MCF 10A (cell line): ENCODE measurements at regions not wholly inside any gene's neighbourhood (a gene's known extent, or its start where the extent isn't known, plus 50 kb on each side); places are given as distances from the start of the nearest gene placed in this dataset.

Source experiments
- BruUV-seq: library from RNA; stranded (reverse); fragments of 400-500 nt; replicated peaks from 2 replicates; lab custom pipeline; 2021; lab: Mats Ljungman, UMichigan
- CTCF ChIA-PET: fragments of 300-600 bp; sonication (Branson Sonifier 250); formaldehyde crosslinking; extraction: SDS; loops from one replicate; lab custom pipeline; 2021; ENCODE audit warnings: antibody characterized with exemption, inconsistent platforms; lab: Yijun Ruan, JAX
- POLR2A ChIA-PET: fragments of 300-600, 350-650 bp; sonication (Branson Sonifier 250); formaldehyde crosslinking; extraction: SDS; loops from one replicate; lab custom pipeline; 2020; ENCODE audit warnings: antibody characterized with exemption, inconsistent platforms; lab: Yijun Ruan, JAX
- DNase-seq: peaks from one replicate; pipeline ENCODE4 v3.0.0-alpha.2; 2018; ENCODE audit not compliant: unreplicated experiment
- H3K27ac Mint-ChIP-seq: one replicate; pipeline ENCODE4 v1.8.0; 2022; ENCODE audit warnings: mild to moderate bottlenecking, low read depth, mixed read lengths; ENCODE audit not compliant: unreplicated experiment
- H3K27me3 Mint-ChIP-seq: one replicate; pipeline ENCODE4 v1.8.0; 2022; ENCODE audit warnings: mixed read lengths; ENCODE audit not compliant: insufficient read depth, unreplicated experiment
- H3K36me3 Mint-ChIP-seq: one replicate; pipeline ENCODE4 v1.8.0; 2022; ENCODE audit warnings: mild to moderate bottlenecking, moderate library complexity, mixed read lengths; ENCODE audit not compliant: insufficient read depth, unreplicated experiment
- H3K4me1 Mint-ChIP-seq: one replicate; pipeline ENCODE4 v1.8.0; 2022; ENCODE audit warnings: mixed read lengths; ENCODE audit not compliant: insufficient read depth, unreplicated experiment
- H3K4me3 Mint-ChIP-seq: one replicate; pipeline ENCODE4 v1.8.0; 2022; ENCODE audit warnings: mild to moderate bottlenecking, moderate library complexity, mixed read lengths; ENCODE audit not compliant: unreplicated experiment
- H3K9me3 Mint-ChIP-seq: one replicate; pipeline ENCODE4 v1.8.0; 2022; ENCODE audit warnings: mixed read lengths; ENCODE audit not compliant: unreplicated experiment
- CTCF ChIP-seq: fragments of 200-600 bp; IDR thresholded peaks from one replicate; pipeline ENCODE4 v1.8.0; 2022; ENCODE audit warnings: antibody characterized with exemption, mild to moderate bottlenecking; ENCODE audit not compliant: unreplicated experiment
- intact Hi-C: fragments of 100-400 bp; cut with micrococcal nuclease; formaldehyde crosslinking; loops from 2 replicates; pipeline ENCODE4 v1.14.1; 2022

DNA sequence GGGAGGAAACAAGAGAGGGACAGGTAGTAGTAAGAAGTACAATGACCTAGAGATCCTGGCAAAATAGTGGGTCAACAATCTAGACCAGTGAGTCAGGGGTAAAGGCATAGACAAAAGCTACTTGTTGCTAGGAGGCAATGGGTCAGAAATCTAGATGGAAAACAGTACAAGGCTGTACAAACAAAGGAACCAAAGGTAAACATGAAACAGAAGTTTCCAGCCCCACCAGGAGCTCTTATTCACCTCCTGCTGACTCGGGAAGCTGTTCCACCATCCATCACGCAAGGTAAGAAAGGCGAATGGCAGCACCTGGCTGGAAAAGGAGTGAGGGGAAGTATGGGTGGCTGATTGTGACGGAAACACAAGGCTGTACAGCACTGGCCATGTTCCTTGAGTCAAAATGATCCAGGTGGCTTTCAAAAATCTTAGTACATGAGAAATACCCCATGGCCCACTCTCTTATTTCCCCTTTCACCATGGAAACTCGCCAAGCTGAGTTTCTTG is 70.5 kb upstream of the RAI14 start:
- peak; percentile 72 for DNase-seq
- intact Hi-C loops = no loop called here
- Mint-ChIP-seq H3K4me3 (no peak overlapping the region), H3K9me3 (no peaks in the 10 kb centered on the region), H3K4me1 (peaks cover 30% of the 10 kb centered on the region), H3K27ac (peak overlapping the region; percentile 86), H3K36me3 (no peaks in the 10 kb centered on the region), H3K27me3 (no peaks in the 10 kb centered on the region)
- no peak for TF ChIP-seq CTCF
- CTCF ChIA-PET = interaction anchor here (0.6 to 0.7 kb wide), 4 partner anchors 18 to 1193 kb away, joined by 3 to 7 read pairs (median 4); no protein-coding TSS in a partner anchor
- POLR2A ChIA-PET = interaction anchor here (1.4 kb wide), 1 partner anchor 23 kb away, joined by 6 read pairs; no protein-coding TSS in a partner anchor
- BruUV-seq = TSS peak; percentile 89

DNA sequence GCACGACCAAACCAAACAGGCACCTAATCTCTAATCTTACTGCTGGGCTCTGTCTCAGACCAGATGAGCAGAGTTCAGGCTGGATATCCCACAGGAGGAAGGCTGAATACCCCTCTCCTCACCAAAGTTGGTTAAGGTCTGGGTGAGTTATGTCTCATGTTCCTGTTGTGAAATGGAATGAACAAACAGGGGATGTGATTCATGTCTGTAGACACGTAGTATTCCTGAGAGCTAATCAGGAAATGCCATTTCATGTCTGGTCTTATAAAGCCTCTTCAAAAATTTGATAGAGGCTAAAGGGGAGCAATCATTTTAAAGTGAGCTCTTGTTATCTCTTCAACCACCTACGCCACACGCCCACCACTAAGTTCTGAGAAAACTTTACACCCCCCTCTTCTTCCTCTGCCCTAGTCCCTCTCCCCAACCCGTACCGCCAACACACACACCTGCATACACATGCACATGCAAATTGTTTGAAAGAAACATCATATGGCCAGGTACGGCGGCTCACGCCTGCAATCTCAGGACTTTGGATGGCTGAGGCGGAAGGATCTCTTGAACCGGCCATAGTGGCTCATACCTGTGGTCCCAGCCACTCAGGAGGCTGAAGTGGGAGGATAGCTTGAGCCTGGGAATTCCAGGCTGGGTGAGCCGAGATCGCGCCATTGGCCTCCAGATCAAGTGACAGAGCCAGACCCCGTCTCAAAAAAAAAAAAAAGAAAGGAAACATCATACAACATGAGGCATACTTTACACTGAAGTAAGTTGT is 69.8 kb upstream of the RAI14 start:
- Mint-ChIP-seq H3K27ac (peak overlapping the region; percentile 86), H3K4me1 (peaks cover 30% of the 10 kb centered on the region), H3K27me3 (no peaks in the 10 kb centered on the region), H3K4me3 (no peak overlapping the region), H3K36me3 (no peaks in the 10 kb centered on the region), H3K9me3 (no peaks in the 10 kb centered on the region)
- TSS peak; percentile 67 for BruUV-seq
- ChIA-PET CTCF (interaction anchor here (0.6 to 0.7 kb wide), 3 partner anchors 10 to 652 kb away, joined by 3 to 4 read pairs (median 3); no protein-coding TSS in a partner anchor), POLR2A (interaction anchor here (0.6 to 1.4 kb wide), 2 partner anchors 23 to 319 kb away, joined by 3 to 6 read pairs; no protein-coding TSS in a partner anchor)
- peak; percentile 92 for DNase-seq
- no peak for TF ChIP-seq CTCF
- intact Hi-C loops = no loop called here

DNA sequence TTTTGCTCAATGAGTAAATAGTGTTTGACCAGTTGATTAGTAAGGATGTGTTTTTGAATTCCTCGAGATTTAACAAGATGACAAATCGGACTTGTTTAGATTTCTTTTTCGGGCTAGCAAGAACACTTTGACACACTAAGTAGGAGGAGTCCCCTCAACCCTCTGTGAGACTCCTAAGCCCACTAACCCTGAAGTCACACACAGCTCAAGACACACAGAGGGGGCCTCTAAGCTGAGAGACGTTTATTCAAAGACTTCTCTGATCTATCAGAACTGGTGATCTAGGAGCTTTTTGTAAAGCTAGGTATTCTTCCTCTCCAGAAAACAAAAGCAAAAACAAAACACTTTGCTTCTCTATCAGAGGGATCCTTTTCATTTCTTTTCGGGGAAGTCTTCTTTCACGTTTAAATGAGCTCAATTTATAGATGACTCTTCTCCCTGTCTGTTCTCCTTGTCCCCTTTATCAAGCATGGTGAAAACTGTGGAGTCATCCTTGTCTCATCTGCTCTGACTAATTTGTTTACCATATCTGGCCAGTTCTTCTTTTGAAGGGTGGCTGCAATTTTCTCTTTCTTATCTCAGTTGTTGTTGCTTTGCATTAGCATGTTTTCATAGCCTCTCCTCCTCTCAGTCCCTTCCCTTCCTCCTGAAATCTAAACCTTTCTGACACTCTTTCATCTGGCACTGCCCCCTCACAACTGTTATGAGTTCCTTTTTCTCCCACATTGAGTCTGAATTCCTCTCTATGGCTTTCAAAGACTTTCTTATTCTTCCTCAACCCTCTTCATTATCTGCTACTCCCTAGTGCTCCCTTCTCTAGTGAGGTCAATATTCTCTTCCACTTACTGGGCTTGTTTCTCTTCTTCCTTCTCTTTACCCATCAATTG is 68.5 kb upstream of the RAI14 start:
- intact Hi-C loops = no loop called here
- ChIA-PET POLR2A (no interaction called here), CTCF (interaction anchor here (0.6 to 0.7 kb wide), 4 partner anchors 11 to 327 kb away, joined by 3 read pairs; no protein-coding TSS in a partner anchor)
- BruUV-seq = no TSS peak
- no peak for TF ChIP-seq CTCF
- no peaks in the 10 kb centered on the region for H3K27me3 Mint-ChIP-seq
- peaks cover 30% of the 10 kb centered on the region for H3K4me1 Mint-ChIP-seq
- H3K36me3 Mint-ChIP-seq = no peaks in the 10 kb centered on the region
- H3K4me3 Mint-ChIP-seq = no peak overlapping the region
- H3K27ac Mint-ChIP-seq = peak overlapping the region; percentile 37
- DNase-seq = peak; percentile 66
- H3K9me3 Mint-ChIP-seq = no peaks in the 10 kb centered on the region
